Adrenal gland (tissue), 9 donors: ENCODE measurements at regions not wholly inside any gene's neighbourhood (a gene's known extent, or its start where the extent isn't known, plus 50 kb on each side); places are given as distances from the start of the nearest gene placed in this dataset.
"Not testable (repeated sequence)": the region's sequence is repeated elsewhere in the genome, so short reads cannot be mapped to it uniquely, and the experiment has no call there.

Source experiments
- DNase-seq, 7 donors: peaks; one replicate each; pipeline ENCODE4 v3.0.0-alpha.2; 2019 to 2020
- H3K27ac ChIP-seq, 5 donors: fragments of 200-600 bp; sonication (generic) in 4 of 5; 1 replicate in 3 of 5; 2 replicates in 2 of 5; pipeline versions ENCODE4 v1.5.1 to v1.8.0; 2016 to 2020; ENCODE audit warnings: mild to moderate bottlenecking in 1 of 5
- H3K27me3 ChIP-seq: fragments of 200-600 bp; 2 replicates; pipeline ENCODE4 v1.8.0; 2021
- H3K36me3 ChIP-seq, 2 donors: fragments of 200-600 bp; replicated peaks in 1 of 2; 1 replicate in 1 of 2; 2 replicates in 1 of 2; pipeline versions ENCODE4 v1.5.1 to v1.8.0; 2018 to 2022
- H3K4me1 ChIP-seq, 2 donors: fragments of 200-600 bp; replicated peaks in 1 of 2; 1 replicate in 1 of 2; 2 replicates in 1 of 2; pipeline versions ENCODE4 v1.5.1 to v1.8.0; 2018 to 2021
- H3K4me3 ChIP-seq, 4 donors: fragments of 200-600 bp; sonication (generic) in 3 of 4; one replicate each; pipeline ENCODE4 v1.5.1; 2016 to 2018
- H3K9me3 ChIP-seq, 3 donors: fragments of 200-600 bp; sonication (generic) in 1 of 3; replicated peaks in 1 of 3; 1 replicate in 2 of 3; 2 replicates in 1 of 3; pipeline versions ENCODE4 v1.5.1 to v1.8.0; 2016 to 2021
- CTCF ChIP-seq, 6 experiments: fragments of 450-650 bp in 4 of 6; fragments of 200-600 bp in 2 of 6; sonication (generic) in 1 of 6; IDR thresholded peaks; 1 replicate in 5 of 6; 2 replicates in 1 of 6; pipeline versions ENCODE4 v1.5.1 to v1.8.0; 2016 to 2021; ENCODE audit warnings: antibody characterized with exemption in 6 of 6, mild to moderate bottlenecking in 2 of 6, moderate library complexity in 1 of 6
- POLR2A ChIP-seq, 2 donors: fragments of 450-650 bp; IDR thresholded peaks; one replicate each; pipeline ENCODE4 v1.6.1; 2017; ENCODE audit warnings: antibody characterized with exemption in 2 of 2, mild to moderate bottlenecking in 2 of 2, moderate library complexity in 1 of 2
- WGBS, 4 donors: extraction: QIAGEN DNeasy Blood & Tissue Kit in 2 of 4; methylation state at CpG; one replicate each; pipeline versions ENCODE4 v1.1.5 to v1.1.7; 2013 to 2017; 5-methylcytosine and 5-hydroxymethylcytosine counted together
- intact Hi-C, 2 donors: fragments of 100-400 bp; cut with DNase I; formaldehyde crosslinking; loops; one replicate each; pipeline versions ENCODE4 v1.14.1 to v1.15.0; 2022 to 2023
- donor health status: healthy with polysubstance abuse.
- donor health status: Bipolar disorder and iron deficiency.
- donor health status: DM: yes; HTN: yes; CAD: no.
- donor health status: DM: no; HTN: no; CAD: no.
- donor health status: DM: no; HTN: no; CAD: no.

GRCh38 chr3:22735373-22735772, 467.8 kb upstream of the UBE2E2 start:
- TF ChIP-seq POLR2A (IDR thresholded peaks at IDR 0.05): no peak
- TF ChIP-seq CTCF (IDR thresholded peaks at IDR 0.05): no peak
- Histone ChIP-seq H3K9me3 (no peaks in the 10 kb centered on the region), H3K36me3 (no peaks in the 10 kb centered on the region), H3K27me3 (no peaks in the 10 kb centered on the region), H3K4me3 (no peak overlapping the region), H3K4me1 (no peaks in the 10 kb centered on the region), H3K27ac (no peak overlapping the region)
- DNase-seq: no peak
- intact Hi-C loops: no loop called here

- DNase-seq: not testable (repeated sequence)
Measured at GRCh38 chr3:22743386-22743785, 459.7 kb upstream of the UBE2E2 start.

GRCh38 chr3:22745321-22745720, 457.8 kb upstream of the UBE2E2 start:
- no peak for TF ChIP-seq CTCF (IDR thresholded peaks at IDR 0.05)
- TF ChIP-seq POLR2A (IDR thresholded peaks at IDR 0.05): no peak
- DNase-seq: no peak
- Histone ChIP-seq H3K27me3 (no peaks in the 10 kb centered on the region), H3K9me3 (no peaks in the 10 kb centered on the region), H3K4me1 (no peaks in the 10 kb centered on the region), H3K4me3 (no peak overlapping the region), H3K36me3 (no peaks in the 10 kb centered on the region), H3K27ac (no peak overlapping the region)
- intact Hi-C loops: no loop called here

More at GRCh38 chr3:22743386-22743785, 459.7 kb upstream of the UBE2E2 start:
- H3K27ac ChIP-seq, H3K4me1 ChIP-seq, H3K36me3 ChIP-seq, H3K4me3 ChIP-seq, intact Hi-C loops, H3K9me3 ChIP-seq, H3K27me3 ChIP-seq: not testable (repeated sequence)
- WGBS, 4 donors: 85 to 92% (median 90%) methylated on average over 16 to 22 of the region's 22 CpGs

GRCh38 chr3:22746221-22746620, 456.9 kb upstream of the UBE2E2 start:
- no peaks in the 10 kb centered on the region for H3K9me3 ChIP-seq
- TF ChIP-seq CTCF (IDR thresholded peaks at IDR 0.05) (no peak), POLR2A (IDR thresholded peaks at IDR 0.05) (no peak)
- no peak overlapping the region for H3K27ac ChIP-seq
- H3K4me1 ChIP-seq: no peaks in the 10 kb centered on the region
- intact Hi-C loops: no loop called here
- H3K27me3 ChIP-seq: no peaks in the 10 kb centered on the region
- H3K4me3 ChIP-seq: no peak overlapping the region
- DNase-seq: no peak
- H3K36me3 ChIP-seq: no peaks in the 10 kb centered on the region

- Histone ChIP-seq H3K9me3 (no peaks in the 10 kb centered on the region), H3K4me1 (no peaks in the 10 kb centered on the region), H3K27ac (no peak overlapping the region), H3K4me3 (no peak overlapping the region), H3K36me3 (no peaks in the 10 kb centered on the region), H3K27me3 (no peaks in the 10 kb centered on the region)
- 31 to 45% (median 40%) methylated on average over 3 of the region's 3 CpGs for WGBS, 4 donors
- no peak for DNase-seq
- TF ChIP-seq POLR2A (IDR thresholded peaks at IDR 0.05) (no peak), CTCF (IDR thresholded peaks at IDR 0.05) (no peak)
- intact Hi-C loops: no loop called here
Measured at GRCh38 chr3:22748453-22749045, 454.6 kb upstream of the UBE2E2 start.
